ENCODE measurements at regions not wholly inside any gene's neighbourhood (a gene's known extent, or its start where the extent isn't known, plus 50 kb on each side); places are given as distances from the start of the nearest gene placed in this dataset.

DNA sequence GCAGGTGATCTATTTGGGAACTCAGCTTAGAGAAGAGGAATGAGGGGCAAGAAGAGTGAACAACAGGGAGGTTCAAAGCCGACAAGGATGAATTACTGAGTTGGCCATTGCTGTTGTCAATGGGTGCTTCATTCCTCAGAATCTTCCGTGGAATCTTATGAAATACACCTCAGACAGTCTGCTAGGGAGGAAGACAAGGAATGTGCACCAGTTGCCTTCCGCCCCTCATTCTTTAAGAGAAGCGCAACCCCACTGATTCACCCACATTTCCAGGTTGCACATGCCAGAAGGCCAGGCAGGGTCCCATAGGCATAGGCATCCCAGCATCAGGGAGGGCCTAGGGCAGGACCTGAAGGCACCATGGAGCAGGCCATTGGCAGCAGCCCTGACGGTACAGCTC is 127.5 kb upstream of the TNFAIP3 start:
- no peaks in the 10 kb centered on the region for H3K79me2 ChIP-seq (ENCODE audit: insufficient read depth, low read length)
- H3K9me2 ChIP-seq (ENCODE audit: low read depth, low read length), result no peaks in the 10 kb centered on the region
- no peaks in the 10 kb centered on the region for H3K9me3 ChIP-seq (ENCODE audit: low read length)
- no peaks in the 10 kb centered on the region for H3F3A ChIP-seq (ENCODE audit: insufficient read depth, low read length)
- H3K4me2 ChIP-seq (ENCODE audit: low read length), result no peak overlapping the region
- H3K4me3 ChIP-seq (ENCODE audit: low read depth, low read length, poor library complexity, severe bottlenecking), result no peak overlapping the region
- no peak overlapping the region for H3K27ac ChIP-seq (ENCODE audit: low read depth, low read length, poor library complexity, severe bottlenecking)
- no peak overlapping the region for H3K9ac ChIP-seq (ENCODE audit: low read length)
- no peaks in the 10 kb centered on the region for H3K36me3 ChIP-seq (ENCODE audit: insufficient read depth, low read length)
- H3K27me3 ChIP-seq (ENCODE audit: insufficient read depth, low read length), result no peaks in the 10 kb centered on the region
- no peaks in the 10 kb centered on the region for H3K4me1 ChIP-seq (ENCODE audit: insufficient read depth, low read length, severe bottlenecking)
- H4K20me1 ChIP-seq (ENCODE audit: insufficient read depth, low read length), result no peaks in the 10 kb centered on the region
- H2AFZ ChIP-seq (ENCODE audit: low read length), result no peak overlapping the region
- no peak for TF ChIP-seq CTCF (IDR thresholded peaks at IDR 0.05; ENCODE audit: low read length)

DNA sequence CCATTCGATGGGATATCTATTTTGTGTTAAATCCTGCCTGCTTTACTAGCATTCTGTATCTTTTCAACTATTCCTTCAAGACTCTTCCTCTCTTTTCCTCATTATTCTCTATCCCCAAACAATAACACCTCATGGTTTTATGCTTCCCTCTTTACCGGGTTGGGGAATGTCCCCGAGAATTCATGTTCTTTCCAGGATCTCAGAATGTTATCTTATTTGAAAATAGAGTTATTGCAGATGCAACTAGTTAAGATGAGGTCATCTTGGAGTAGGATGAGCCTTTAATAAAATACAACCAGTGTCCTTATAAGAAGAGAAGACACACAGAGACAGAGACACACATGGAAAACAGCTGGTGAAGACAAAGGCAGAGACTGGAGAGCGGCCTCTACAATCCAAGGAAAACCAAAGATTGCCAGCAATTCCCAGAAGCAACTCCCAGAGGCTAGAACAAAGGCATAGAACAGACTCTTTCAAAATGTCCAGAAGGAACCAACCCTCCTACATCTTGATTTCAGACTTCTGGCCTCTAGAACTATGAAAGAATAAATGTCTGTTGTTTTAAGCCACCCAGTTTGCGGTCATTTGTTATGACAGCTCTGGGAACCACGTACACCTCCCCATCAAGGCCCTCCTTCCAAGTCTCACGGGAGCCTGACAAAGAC is 126.8 kb upstream of the TNFAIP3 start:
- Histone ChIP-seq H3K9me3 (ENCODE audit: low read length) (no peaks in the 10 kb centered on the region), H3K27ac (ENCODE audit: low read depth, low read length, poor library complexity, severe bottlenecking) (no peak overlapping the region), H3K4me2 (ENCODE audit: low read length) (no peak overlapping the region), H3K27me3 (ENCODE audit: insufficient read depth, low read length) (no peaks in the 10 kb centered on the region), H3K79me2 (ENCODE audit: insufficient read depth, low read length) (no peaks in the 10 kb centered on the region), H3K4me3 (ENCODE audit: low read depth, low read length, poor library complexity, severe bottlenecking) (no peak overlapping the region), H3K4me1 (ENCODE audit: insufficient read depth, low read length, severe bottlenecking) (no peaks in the 10 kb centered on the region), H4K20me1 (ENCODE audit: insufficient read depth, low read length) (no peaks in the 10 kb centered on the region), H2AFZ (ENCODE audit: low read length) (no peak overlapping the region), H3F3A (ENCODE audit: insufficient read depth, low read length) (no peaks in the 10 kb centered on the region), H3K9ac (ENCODE audit: low read length) (no peak overlapping the region), H3K9me2 (ENCODE audit: low read depth, low read length) (no peaks in the 10 kb centered on the region), H3K36me3 (ENCODE audit: insufficient read depth, low read length) (no peaks in the 10 kb centered on the region)
- TF ChIP-seq EZH2 (IDR thresholded peaks at IDR 0.05; ENCODE audit: borderline replicate concordance, low read length) (no peak), CTCF (IDR thresholded peaks at IDR 0.05; ENCODE audit: low read length) (no peak)

DNA sequence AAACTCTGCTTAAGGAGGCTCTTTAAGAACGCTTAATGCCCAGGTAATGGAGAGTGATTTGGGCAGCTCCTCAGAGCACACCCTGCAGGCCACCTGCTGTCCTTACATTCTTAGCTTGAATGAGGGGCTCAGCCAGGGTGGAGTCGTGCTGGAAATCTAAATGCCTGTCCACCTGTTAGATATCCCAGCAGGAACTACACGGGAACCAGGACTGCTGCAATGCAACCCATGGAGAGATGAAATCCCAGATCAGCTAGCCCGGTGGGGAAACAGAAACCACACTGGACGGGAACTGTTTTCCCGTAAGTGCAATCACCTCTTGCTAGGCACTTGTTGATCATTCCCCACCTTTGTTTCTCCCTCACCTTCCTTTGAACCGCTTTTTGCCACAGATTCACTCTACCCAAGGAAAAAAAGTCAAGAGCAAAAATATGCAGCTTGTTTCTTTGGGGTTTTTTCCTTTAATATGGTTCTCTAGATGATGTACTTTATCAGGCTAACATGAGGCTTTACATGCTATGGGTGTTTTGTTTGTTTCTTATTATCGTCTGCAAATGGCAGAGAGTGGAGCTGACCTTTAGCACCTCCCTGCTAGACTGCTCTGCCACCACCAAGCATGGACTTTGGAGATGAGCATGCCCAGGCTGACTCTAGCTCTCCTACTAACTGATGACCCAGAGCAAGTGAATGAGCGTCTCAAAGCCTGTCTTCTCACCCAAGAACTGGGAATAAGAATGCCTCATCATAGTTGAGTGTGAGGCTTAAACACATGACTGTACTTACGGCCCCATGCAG is 125.9 kb upstream of the TNFAIP3 start:
- Histone ChIP-seq H4K20me1 (ENCODE audit: insufficient read depth, low read length) (no peaks in the 10 kb centered on the region), H3K4me3 (ENCODE audit: low read depth, low read length, poor library complexity, severe bottlenecking) (no peak overlapping the region), H3K36me3 (ENCODE audit: insufficient read depth, low read length) (no peaks in the 10 kb centered on the region), H3F3A (ENCODE audit: insufficient read depth, low read length) (no peaks in the 10 kb centered on the region), H3K9me2 (ENCODE audit: low read depth, low read length) (no peaks in the 10 kb centered on the region), H3K79me2 (ENCODE audit: insufficient read depth, low read length) (no peaks in the 10 kb centered on the region), H3K27ac (ENCODE audit: low read depth, low read length, poor library complexity, severe bottlenecking) (no peak overlapping the region), H3K27me3 (ENCODE audit: insufficient read depth, low read length) (no peaks in the 10 kb centered on the region), H3K4me2 (ENCODE audit: low read length) (no peak overlapping the region), H3K4me1 (ENCODE audit: insufficient read depth, low read length, severe bottlenecking) (no peaks in the 10 kb centered on the region), H3K9ac (ENCODE audit: low read length) (no peak overlapping the region), H3K9me3 (ENCODE audit: low read length) (no peaks in the 10 kb centered on the region), H2AFZ (ENCODE audit: low read length) (no peak overlapping the region)
- TF ChIP-seq CTCF (IDR thresholded peaks at IDR 0.05; ENCODE audit: low read length) (peak; percentile 15; the same call in 1 of the 2 replicates), EZH2 (IDR thresholded peaks at IDR 0.05; ENCODE audit: borderline replicate concordance, low read length) (no peak)

Measured in OCI-LY1 (cell line).